Stimulated activated CD4-positive, alpha-beta T cell treated with anti-CD3 and anti-CD28 coated beads, Interleukin-4, amount 100 ng/mL, for 48 hours (primary cell): ENCODE measurements at regions not wholly inside any gene's neighbourhood (a gene's known extent, or its start where the extent isn't known, plus 50 kb on each side); places are given as distances from the start of the nearest gene placed in this dataset.

Experiments used
- DNase-seq, 2 donors: peaks; one replicate each; pipeline ENCODE4 v3.0.0-alpha.2; 2020; ENCODE audit warnings: low read depth in 2 of 2

DNA sequence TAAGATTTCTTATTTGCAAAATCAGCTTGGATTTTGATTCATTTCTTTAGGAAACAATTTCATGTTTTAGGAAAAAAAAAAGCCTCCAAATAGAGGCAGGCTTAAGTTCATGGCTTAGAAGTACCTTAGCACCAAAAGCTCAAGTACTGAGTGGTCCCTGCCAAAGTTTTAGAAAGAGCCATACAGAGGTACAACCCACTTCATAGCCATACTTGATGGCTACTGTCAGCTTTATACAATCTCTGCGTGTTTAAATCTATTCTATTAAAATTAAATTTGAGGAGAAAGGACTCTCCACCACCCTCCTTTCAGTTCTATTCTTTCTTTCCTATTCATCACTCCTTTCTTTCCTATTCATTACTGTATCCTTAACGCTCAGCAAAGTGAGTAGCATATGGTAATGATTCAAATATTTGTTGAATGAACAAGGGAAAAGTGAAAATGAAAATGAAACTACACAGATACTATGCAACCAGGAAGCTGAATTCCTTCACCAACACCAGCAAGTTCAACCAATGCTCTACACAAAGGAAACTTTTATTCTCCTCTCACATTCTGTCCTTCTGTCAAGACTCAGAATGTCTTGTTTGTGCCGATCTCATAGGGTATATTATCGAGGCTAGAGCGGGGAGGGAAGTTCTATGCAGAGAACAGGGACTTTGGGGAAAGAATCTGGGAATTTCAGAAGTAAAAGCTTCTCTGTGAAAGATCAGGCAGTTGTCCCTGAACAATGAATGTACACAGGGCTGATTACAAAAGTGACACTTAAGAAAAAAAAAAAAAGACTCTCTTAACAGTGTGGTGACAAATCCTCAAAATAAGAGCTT lies 138.6 kb upstream of the SPEF2 start:
- DNase-seq = no peak

DNA sequence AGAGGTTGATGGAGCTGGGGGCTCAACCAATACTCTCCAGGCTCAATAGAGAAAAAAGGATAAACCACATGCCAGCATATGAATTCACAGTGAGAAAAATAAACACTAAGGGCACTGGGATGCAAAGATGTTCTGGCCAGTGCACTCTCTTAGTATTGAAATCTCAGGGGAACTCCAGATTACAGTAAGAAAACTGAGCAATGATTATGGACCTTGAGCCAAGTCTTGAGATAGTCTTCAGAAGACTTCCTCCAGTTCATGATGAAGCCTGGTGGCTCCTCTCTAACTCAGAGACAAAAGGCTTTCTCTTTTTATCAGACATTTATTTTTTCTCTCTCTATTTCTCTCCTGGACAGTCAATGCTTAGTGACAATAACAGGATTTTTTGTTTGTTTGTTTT lies 139.8 kb upstream of the SPEF2 start:
- DNase-seq = no peak

DNA sequence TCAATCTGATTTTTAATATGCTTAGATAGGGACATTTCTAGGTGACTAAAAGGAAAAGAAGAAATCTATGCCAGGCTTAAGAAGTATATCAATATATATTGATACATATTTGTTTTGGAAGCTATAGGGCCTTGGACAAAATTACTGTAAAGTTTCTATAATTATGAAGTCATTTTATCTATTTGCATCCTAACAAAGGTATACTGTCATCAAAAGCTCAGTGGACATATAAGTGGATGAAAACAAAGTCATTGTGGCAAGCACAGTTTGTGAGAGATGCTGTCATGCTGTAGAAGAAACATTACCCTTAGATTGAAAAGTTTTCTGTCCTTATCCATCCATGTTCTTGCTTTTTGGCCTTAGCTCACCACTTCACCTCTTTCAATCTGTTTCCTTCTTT lies 140.3 kb upstream of the SPEF2 start:
- no peak for DNase-seq

DNA sequence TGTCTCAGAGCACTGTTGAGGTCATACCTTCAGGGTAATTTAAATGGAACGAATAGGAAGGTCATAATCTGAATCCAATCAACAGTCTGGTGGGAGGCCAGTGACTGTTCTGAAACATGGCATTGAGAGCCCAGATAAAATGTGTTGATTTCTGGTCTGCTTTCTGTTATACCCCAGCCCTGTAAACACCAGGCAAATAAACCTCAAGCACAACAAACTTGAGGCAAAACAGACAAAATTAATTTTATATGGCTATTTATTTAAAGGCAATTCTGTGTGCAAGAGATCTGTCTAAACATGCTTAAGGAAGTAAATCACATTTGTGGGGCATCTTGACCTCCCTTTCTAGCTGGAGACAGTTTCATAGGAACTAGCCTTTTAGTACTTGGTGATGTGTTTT lies 140.9 kb upstream of the SPEF2 start:
- DNase-seq = no peak

DNA sequence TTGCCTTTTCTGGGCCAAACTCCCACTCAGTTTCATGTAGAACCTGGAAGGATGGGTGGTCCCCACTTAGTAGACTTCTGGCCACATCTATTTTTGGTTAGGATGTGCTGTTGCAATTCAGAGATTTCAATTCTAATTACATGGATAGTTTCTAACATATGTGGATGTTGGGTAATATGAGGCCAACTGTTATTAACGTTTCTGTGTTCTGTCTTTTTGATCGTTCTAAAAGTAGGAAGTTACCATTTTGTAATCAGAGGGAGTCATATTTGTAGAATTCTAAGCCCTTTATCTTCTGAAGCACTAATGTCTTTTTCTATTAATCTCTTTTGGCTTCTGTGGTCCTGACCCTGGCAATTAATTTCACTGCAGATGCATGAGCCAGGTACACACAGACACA lies 141.6 kb upstream of the SPEF2 start:
- DNase-seq = no peak

DNA sequence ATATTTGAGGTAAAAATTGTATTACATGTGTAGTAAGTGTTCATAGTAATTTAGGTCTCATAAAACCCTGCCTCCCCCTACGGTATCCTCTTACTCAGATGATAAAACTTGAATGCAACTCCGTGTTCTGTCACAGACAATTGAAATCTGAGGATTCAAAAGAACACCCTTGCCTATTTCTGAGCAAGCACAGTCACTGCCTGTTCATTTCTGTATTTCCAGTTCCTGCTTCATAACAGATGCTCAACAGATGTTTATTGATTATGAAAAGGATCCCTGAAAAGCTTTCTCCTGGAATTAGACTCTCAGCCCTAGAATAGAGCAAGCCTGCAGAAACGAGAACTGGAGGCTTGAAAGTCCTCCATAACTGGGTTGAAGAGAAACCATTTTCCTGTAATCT lies 144.1 kb upstream of the SPEF2 start:
- DNase-seq = no peak

DNA sequence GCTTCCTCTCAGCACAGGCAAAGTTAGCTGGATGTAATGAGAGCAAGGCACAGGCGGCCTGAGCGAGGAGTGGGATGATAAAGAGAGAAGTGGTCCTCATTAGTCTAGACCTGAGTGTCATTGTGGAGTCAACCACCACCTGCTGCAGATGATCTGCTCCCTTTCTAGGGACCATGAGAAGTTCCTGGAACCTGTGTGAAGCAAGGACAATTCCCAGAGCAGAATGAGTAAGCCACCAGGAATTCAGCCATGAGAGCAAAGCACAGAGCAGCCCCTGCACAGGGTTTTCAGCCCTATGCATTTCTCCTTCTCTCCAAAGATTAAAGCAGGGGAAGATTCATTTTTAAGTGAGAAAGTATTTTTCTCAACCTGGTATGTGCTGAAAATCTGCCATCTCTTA lies 146.8 kb upstream of the SPEF2 start:
- DNase-seq = no peak

DNA sequence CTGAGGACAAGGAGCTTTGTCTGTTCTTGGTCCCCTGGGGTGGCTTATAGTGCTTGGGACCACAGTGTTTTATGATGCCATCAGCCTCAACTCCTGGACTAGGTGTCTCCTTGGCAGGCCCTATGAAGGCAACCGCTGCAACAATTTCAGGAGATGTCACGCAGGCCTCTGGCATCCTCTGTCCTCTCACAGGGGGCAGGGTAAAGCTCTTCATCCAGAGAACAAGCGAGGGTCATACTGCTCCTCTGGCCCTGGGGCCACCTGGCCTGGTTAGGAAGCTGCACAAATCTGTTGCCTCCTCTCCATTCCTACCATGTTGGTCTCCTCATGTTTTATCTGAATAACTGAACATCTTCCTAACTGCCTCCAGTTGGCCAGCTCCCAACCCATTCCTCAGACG lies 148.9 kb upstream of the SPEF2 start:
- no peak for DNase-seq

DNA sequence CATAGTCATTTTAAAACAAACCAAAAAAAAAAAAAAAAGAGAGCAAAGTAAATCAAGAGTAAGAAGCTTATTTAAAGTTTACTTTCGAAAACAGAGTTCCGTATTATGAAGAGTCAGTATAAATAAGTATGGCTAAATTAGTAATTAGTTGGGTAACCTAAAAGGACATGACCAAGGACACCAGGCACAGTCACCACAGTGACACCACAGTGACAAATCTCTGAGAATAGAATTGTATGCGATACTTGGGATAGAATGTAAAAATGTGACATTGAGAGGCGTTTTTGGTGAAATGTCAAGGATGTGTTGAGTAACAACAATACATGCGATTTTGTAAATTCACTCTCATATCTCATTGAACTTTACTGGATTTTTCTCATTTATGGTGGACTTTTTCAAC lies 150.9 kb upstream of the SPEF2 start:
- no peak for DNase-seq

DNA sequence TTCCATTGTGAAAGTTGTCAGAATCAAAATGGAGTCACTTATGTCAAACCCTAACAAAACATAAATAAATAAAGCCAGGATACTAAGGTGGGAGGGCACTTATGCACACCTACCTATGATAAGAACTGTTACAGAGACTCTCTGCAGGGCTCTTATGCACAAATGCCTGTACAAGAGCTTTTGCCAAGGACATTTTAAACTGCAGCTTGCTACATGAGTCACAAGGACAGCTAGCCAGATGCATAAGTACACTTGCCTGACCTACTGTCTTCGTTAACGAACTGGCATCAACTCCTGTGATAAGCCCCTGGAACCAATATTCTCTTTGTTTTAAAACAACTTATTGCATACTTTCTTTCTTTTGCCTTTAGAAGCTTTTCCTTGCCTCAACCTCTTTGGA lies 152.9 kb upstream of the SPEF2 start:
- DNase-seq = no peak

DNA sequence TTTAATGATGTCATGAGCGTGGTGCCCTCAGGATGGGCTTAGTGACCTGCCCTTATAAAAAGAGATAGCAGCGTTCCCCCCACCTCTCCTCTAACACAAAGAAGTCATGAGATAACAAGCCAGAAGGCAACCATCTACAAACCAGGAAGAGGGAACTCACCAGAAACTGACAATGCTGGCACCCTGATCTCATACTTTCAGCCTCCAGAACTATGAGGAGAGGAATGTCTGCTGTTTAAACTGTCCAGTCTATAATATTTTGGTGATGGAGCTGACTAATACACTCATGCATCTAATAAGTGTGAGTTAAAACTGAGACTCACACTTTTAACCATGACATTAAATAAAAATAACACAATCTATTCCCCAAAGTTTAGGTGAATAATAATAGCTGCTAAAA lies 156.1 kb upstream of the SPEF2 start:
- DNase-seq = no peak

DNA sequence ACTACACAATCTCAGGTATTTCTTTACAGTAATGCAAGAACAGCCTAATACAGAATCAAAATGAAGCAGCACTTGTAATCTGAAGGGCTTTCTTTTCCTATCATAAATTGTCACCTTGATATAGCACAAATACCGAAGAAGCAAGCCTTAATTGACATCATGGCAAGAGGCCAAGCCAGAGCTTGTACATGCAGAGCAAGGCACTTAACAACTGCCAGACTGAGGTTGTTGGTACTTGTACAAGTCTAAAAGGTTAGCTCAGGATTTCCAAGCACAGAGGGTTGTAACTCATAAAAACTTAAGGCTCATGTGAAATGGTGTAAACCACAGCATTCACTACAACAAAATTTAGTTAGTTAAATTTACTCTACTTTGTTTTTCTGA lies 158.8 kb upstream of the SPEF2 start:
- no peak for DNase-seq

DNA sequence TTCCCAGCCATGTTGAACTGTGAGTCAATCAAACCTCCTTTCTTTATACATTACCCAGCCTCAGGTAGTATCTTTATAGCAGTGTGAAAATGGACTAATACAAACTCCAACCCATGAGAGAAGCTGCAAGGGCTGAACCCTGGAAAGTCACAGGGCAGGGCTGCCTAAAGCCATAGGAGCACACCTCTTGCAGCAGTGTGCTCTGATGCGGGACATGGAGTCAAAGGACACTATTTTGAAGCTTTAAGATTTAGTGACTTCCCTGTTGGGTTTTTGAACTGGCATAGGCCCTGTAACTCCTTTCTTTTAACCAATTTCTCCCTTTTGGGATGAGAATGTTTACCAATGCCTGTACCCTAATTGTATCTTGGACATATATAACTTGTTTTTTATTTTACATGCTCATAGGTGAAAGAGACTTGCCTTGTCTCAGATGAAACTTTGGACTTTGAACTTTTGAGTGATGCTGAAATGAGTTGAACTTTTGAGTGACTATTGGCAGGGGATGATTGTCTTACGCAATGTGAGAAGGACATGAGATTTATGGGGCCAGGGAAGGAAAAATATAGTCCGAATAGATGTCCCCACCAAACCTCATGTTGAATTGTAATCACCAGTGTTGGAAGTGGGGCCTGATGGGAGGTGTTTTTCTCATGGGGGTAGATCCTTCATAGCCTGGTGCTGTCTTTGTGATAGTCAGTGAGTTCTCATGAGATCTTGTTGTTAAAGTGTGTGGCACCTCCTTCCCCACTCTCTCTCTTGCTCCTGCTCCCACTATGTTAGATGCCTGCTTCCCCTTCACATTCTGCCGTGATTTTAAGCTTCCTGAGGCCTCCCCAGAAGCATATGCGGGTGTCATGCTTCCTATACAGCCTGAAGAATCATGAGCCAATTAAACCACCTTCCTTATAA lies 159.5 kb upstream of the SPEF2 start:
- DNase-seq = no peak

DNA sequence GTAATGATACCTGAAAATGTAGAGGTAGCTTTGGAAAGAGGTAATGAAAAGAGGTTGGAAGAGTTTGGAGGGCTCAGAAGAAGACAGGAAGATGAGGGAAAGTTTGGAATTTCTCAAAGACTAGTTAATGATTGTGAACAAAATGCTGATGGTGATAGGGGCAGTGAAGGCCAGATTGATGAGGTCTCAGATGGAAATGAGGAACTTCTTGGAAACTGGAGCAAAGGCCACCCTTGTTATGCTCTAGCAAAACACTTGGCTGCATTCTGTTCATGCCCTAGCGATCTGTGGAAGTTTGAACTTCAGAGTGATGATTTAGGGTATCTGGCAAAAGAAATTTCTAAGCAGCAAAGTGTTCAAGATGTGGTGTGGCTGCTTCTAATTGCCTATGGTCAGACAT lies 161.2 kb upstream of the SPEF2 start:
- no peak for DNase-seq

DNA sequence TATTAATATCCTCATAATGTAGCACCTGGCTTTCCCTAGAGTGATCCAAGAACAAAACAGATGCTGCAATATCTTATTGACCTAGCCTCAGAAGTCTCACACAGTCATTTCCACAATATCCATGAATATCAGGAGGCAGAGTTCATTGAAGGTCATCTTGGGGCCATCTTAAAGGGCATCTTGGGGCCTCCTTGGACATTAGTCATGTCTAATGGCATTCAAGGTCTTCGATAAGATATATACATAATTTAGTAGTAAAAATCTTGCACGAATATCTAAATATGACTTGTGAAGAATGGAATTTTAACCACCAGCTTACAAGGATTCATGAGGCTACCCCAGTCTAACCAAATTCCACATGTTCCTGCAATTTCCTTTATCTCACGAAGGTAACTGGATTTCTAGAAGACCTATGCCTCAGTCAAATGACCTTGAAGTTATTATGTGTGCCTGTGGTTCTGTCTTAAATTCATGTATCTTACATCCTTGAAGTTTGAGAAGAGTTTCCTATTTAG lies 163.6 kb upstream of the SPEF2 start:
- DNase-seq = no peak

DNA sequence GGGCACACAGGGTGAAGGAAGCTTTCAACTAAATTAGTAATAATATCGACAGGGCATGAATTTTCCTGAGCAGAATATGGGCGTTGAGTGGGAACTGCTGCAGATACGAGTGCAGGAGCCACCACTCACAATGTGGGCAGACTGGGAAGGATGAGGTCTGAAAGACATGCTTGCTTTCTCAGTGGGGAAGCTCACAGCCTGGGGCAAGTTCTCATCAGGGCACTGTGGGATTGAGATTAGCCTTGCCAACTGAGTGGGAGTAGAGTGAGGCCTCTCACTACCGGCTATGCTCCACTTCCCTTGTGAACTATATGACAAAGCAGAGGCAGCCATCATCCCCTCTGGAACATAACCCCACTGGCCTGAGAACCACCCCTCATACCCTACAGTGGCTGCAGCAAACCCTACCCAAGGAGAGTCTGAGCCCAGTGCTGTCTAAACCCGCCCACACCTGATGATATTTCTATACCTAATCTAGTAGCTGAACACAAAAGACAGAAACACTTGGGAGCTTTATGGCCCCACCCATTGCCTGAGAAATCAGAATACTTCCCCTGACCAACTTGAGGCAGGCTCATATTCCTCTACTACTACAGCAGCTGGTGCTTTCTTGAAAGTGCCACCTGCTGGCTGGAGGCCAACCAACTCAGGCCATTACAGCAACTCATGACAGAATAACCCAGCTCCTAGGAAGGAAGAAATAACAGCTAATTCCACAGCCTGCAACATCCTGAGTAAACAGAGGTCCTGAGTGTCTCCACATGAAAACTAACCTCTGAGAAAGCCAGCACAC lies 173.7 kb upstream of the SPEF2 start:
- DNase-seq = no peak

DNA sequence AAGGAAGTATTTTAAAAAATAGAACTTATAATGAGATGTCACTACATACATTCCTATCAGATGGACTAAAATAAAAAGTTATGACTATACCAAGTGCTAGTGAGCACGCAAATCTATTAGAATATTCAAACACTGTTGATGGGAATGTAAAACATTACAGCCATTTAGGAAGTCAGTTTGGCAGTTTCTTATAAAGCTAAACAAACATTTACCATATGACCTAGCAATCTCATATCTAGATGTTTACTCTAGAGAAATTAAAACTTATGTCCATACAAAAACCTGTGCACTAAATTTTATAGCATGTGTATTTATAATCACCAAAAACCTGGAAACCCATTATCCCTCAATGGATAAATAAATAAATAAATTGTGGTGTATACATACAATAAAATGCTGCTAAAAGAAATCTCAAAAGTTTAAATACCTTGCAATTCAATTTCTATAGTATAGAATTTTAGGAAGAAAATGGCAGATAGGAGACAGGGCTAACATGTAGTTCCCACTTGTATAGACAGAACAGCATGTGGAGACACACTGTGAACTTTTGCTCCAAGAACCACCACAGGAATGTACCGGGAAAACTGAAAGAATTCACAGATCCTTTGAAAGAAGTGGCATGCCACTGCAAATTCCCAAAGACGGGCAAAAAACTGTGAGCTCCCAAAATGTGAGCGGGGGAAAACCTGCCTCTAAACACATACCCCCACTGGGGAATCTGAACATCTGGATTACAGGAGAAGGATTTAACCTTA lies 174.6 kb upstream of the SPEF2 start:
- DNase-seq = no peak

DNA sequence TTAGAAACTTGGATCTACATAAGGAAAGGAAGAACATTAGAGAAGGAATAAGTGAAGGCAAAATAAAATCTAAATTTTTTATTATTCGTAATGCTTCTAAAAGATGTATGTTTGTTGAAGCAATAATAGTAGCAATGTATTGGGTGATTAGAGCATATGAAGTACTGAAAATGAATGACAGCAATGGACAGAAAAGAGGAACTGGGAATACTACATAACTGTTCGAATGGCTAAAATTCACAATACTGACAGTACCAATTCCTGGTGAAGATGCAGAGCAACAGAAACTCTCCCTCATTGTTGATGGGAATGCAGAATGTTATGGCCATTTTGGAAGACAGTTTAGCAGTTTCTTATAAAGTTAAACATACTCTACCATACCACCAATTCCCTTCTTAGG lies 177.3 kb upstream of the SPEF2 start:
- no peak for DNase-seq

DNA sequence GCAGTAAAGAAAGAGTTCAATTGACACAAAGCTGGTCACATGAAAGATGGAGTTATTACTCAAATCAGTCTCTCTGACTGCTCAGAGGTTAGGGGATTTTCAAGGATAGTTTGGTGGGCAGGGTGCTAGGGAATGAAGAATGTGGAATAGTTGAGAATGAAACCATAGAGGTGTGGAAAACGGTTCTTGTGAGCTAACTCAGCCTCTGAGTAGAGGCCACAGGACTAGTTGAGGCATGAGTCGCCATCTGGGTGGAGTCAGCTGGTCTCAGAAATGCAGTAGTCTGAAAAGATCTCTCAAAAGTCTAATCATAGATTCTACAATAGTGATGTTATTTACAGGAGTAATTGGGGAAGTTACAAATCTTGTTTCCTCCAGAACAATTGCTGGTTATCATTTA lies 178.9 kb upstream of the SPEF2 start:
- no peak for DNase-seq

DNA sequence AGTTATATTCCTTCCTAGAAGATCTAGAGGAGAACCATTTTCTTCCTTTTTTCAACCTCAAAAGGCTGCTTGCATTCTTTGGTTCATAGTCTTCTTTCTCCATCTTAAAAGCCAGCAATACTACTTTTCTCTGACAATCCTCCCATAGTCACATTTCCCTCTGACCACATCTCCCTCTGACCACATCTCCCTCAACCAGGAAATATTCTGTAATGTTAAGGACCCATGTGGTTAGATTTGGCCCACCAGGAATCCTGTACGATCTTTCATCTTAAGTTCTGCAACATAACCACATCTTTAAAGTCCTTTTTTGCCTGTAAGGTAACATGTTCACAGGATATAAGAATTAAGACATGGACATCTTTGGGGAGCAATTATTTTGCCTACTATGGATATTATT lies 179.4 kb upstream of the SPEF2 start:
- no peak for DNase-seq

DNA sequence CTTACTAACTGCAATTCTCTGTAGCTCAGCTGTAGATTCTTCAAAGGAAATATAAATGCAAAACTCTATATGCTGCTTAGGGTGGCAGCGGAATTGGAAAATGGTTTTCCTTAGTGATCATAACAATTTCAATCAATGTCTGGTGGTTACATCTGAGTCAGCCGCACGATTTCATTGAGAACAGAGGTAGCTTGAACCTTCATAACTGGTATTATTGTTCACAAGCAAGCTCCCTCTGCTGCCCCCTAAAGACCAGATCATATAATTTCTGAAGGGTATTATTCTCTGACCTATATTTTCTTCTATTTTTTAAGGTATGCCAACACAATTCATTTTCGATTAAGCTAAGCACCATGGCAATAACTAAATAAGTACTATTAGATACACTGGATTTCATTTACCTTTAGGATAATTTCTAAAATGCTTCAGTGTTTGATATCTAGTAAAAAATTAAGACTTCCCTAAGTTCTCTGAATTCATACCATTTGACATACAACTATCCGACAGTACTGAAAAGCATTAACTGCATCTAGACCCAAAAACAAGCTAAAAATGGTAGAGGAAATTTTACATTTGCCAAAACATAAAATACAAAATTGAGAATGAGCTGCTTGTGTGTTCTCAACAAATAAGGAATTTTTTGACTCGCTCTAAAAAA lies 181.1 kb upstream of the SPEF2 start:
- no peak for DNase-seq
